ENCODE measurements at regions not wholly inside any gene's neighbourhood (a gene's known extent, or its start where the extent isn't known, plus 50 kb on each side); places are given as distances from the start of the nearest gene placed in this dataset.

GRCh38 chr18:51603551-51603950 is 406.1 kb upstream of the MEX3C start:
- TF ChIP-seq, protein P1, sequence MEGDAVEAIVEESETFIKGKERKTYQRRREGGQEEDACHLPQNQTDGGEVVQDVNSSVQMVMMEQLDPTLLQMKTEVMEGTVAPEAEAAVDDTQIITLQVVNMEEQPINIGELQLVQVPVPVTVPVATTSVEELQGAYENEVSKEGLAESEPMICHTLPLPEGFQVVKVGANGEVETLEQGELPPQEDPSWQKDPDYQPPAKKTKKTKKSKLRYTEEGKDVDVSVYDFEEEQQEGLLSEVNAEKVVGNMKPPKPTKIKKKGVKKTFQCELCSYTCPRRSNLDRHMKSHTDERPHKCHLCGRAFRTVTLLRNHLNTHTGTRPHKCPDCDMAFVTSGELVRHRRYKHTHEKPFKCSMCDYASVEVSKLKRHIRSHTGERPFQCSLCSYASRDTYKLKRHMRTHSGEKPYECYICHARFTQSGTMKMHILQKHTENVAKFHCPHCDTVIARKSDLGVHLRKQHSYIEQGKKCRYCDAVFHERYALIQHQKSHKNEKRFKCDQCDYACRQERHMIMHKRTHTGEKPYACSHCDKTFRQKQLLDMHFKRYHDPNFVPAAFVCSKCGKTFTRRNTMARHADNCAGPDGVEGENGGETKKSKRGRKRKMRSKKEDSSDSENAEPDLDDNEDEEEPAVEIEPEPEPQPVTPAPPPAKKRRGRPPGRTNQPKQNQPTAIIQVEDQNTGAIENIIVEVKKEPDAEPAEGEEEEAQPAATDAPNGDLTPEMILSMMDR (IDR thresholded peaks at IDR 0.05; ENCODE audit: borderline replicate concordance, extremely low read depth, low read length, poor library complexity, severe bottlenecking): no peak
- no peak for TF ChIP-seq EZH2 (IDR thresholded peaks at IDR 0.05; ENCODE audit: borderline replicate concordance, low read depth, low read length, severe bottlenecking)
